ENCODE measurements at regions not wholly inside any gene's neighbourhood (a gene's known extent, or its start where the extent isn't known, plus 50 kb on each side); places are given as distances from the start of the nearest gene placed in this dataset.

GRCh38 chr6:21732731-21733130 lies 139.2 kb downstream of the SOX4 start:
- TF ChIP-seq CTCF (IDR thresholded peaks at IDR 0.05; ENCODE audit: insufficient read depth, low read length, poor library complexity, severe bottlenecking) = no peak
- Histone ChIP-seq H3K4me3 (replicated peaks; ENCODE audit: low read depth, low read length) (no peak overlapping the region), H3K27me3 (replicated peaks; ENCODE audit: control insufficient read depth, insufficient read depth, low read length) (no peaks in the 10 kb centered on the region), H3K36me3 (ENCODE audit: control insufficient read depth, insufficient read depth, low read length) (no peaks in the 10 kb centered on the region)
- no peak for DNase-seq (ENCODE audit: extremely low read depth, insufficient read length)

GRCh38 chr6:21733311-21733710 lies 139.8 kb downstream of the SOX4 start:
- no peak for DNase-seq (ENCODE audit: extremely low read depth, insufficient read length)
- H3K27me3 ChIP-seq (replicated peaks; ENCODE audit: control insufficient read depth, insufficient read depth, low read length) = no peaks in the 10 kb centered on the region
- no peak for TF ChIP-seq CTCF (IDR thresholded peaks at IDR 0.05; ENCODE audit: insufficient read depth, low read length, poor library complexity, severe bottlenecking)
- H3K4me3 ChIP-seq (replicated peaks; ENCODE audit: low read depth, low read length) = no peak overlapping the region
- no peaks in the 10 kb centered on the region for H3K36me3 ChIP-seq (ENCODE audit: control insufficient read depth, insufficient read depth, low read length)

- TF ChIP-seq CTCF (IDR thresholded peaks at IDR 0.05; ENCODE audit: insufficient read depth, low read length, poor library complexity, severe bottlenecking) = no peak
- H3K36me3 ChIP-seq (ENCODE audit: control insufficient read depth, insufficient read depth, low read length) = no peaks in the 10 kb centered on the region
Measured at GRCh38 chr6:21734204-21734603, 140.7 kb downstream of the SOX4 start.

GRCh38 chr6:21738180-21739094 lies 144.9 kb downstream of the SOX4 start:
- Histone ChIP-seq H3K4me3 (replicated peaks; ENCODE audit: low read depth, low read length) (no peak overlapping the region), H3K27me3 (replicated peaks; ENCODE audit: control insufficient read depth, insufficient read depth, low read length) (no peaks in the 10 kb centered on the region), H3K36me3 (ENCODE audit: control insufficient read depth, insufficient read depth, low read length) (no peaks in the 10 kb centered on the region)
- DNase-seq (ENCODE audit: extremely low read depth, insufficient read length) = no peak
- TF ChIP-seq CTCF (IDR thresholded peaks at IDR 0.05; ENCODE audit: insufficient read depth, low read length, poor library complexity, severe bottlenecking) = no peak

More at GRCh38 chr6:21734204-21734603, 140.7 kb downstream of the SOX4 start:
- no peak for DNase-seq (ENCODE audit: extremely low read depth, insufficient read length)
- Histone ChIP-seq H3K27me3 (replicated peaks; ENCODE audit: control insufficient read depth, insufficient read depth, low read length) (no peaks in the 10 kb centered on the region), H3K4me3 (replicated peaks; ENCODE audit: low read depth, low read length) (no peak overlapping the region)

- Histone ChIP-seq H3K36me3 (ENCODE audit: control insufficient read depth, insufficient read depth, low read length) (no peaks in the 10 kb centered on the region), H3K4me3 (replicated peaks; ENCODE audit: low read depth, low read length) (no peak overlapping the region), H3K27me3 (replicated peaks; ENCODE audit: control insufficient read depth, insufficient read depth, low read length) (no peaks in the 10 kb centered on the region)
- no peak for TF ChIP-seq CTCF (IDR thresholded peaks at IDR 0.05; ENCODE audit: insufficient read depth, low read length, poor library complexity, severe bottlenecking)
- no peak for DNase-seq (ENCODE audit: extremely low read depth, insufficient read length)
Measured at GRCh38 chr6:21739241-21739640, 145.7 kb downstream of the SOX4 start.

Data from GM06990 (cell line).